GM12874 (cell line): ENCODE measurements at regions not wholly inside any gene's neighbourhood (a gene's known extent, or its start where the extent isn't known, plus 50 kb on each side); places are given as distances from the start of the nearest gene placed in this dataset.

Source experiments
- TF ChIP-seq, protein P1 (sequence below): IDR thresholded peaks from 2 replicates; pipeline ENCODE4 v1.5.1; 2011; ENCODE audit warnings: low read depth, mild to moderate bottlenecking, control low read depth, low read length, moderate library complexity; ENCODE audit not compliant: insufficient read depth

DNA sequence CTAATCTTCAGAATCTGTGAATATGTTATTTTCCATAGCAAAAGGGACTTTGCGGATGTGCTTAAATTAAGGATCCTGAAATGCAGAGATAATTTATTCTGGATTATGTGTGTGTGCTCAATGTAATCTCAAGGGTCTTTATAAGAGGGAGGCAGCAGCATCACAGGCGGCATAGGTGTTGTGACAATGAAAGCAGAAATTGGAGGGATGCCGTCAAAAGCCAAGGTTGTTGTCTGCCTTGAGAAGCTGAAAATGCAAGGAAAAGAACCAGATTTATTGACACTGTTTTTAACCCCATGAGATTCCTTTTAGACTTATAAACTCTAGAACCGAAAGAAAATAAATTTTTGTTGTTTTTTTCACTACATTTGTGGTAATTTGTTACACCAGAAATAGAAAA is 948.5 kb downstream of the TLE4 start:
- TF ChIP-seq, protein P1, sequence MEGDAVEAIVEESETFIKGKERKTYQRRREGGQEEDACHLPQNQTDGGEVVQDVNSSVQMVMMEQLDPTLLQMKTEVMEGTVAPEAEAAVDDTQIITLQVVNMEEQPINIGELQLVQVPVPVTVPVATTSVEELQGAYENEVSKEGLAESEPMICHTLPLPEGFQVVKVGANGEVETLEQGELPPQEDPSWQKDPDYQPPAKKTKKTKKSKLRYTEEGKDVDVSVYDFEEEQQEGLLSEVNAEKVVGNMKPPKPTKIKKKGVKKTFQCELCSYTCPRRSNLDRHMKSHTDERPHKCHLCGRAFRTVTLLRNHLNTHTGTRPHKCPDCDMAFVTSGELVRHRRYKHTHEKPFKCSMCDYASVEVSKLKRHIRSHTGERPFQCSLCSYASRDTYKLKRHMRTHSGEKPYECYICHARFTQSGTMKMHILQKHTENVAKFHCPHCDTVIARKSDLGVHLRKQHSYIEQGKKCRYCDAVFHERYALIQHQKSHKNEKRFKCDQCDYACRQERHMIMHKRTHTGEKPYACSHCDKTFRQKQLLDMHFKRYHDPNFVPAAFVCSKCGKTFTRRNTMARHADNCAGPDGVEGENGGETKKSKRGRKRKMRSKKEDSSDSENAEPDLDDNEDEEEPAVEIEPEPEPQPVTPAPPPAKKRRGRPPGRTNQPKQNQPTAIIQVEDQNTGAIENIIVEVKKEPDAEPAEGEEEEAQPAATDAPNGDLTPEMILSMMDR = no peak

DNA sequence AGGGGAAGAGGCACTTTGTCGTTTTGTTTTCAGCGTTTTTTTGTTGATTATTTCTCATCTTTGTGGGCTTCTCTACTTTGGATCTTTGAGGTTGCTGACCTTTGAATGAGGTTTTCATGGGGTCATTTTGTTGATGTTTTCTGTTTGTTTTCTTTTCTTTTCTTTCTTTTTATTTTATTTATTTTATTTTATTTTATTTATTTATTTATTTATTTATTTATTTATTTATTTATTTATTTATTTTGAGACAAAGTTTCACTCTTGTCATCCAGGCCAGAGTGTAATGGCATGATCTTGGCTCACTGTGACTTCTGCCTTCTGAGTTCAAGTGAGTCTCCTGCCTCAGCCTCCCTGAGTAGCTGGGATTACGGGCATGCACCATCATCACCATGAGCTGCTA is 946.7 kb downstream of the TLE4 start:
- TF ChIP-seq, protein P1 = no peak

DNA sequence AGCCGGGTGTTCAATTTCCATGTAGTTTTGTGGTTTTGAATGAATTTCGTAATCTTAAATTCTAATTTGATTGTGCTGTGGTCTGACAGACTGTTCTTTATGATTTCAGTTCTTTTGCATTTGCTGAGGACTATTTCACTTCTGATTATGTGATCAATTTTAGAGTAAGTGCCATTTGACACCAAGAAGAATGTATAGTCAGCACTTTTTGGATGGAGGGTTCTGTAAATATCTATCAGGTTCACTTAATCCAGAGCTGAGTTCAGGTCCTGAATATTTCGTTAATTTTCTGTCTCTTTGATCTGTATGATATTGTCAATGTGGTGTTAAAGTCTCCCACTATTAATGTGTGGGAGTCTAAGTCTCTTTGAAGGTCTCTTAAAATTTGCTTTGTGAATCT is 944.9 kb downstream of the TLE4 start:
- TF ChIP-seq, protein P1 = no peak

DNA sequence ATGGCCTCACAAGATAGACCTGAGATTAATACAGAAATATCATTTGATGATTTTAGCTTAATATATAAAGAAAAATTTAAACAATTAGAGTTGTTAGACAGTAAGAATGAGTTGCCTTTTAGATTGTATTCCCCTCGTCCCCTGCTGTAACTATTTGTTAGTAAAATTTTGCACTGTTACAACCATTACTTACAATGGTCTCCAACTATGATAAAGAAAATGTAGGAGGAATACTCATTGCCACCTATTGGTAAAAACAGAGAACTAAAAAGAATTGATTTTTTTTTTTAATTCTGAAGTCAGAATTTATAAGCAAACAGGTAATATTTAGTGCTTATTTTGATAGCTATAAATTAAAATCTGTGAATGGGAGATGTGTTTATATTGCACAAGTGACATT is 937.6 kb downstream of the TLE4 start:
- TF ChIP-seq, protein P1 = no peak

- TF ChIP-seq, protein P1 = no peak
These were observed 935.8 kb downstream of the TLE4 start for GRCh38 chr9:80507611-80508010.

- TF ChIP-seq, protein P1 = no peak
These were observed 933.0 kb downstream of the TLE4 start for GRCh38 chr9:80504601-80505230.

- TF ChIP-seq, protein P1 = no peak
These were observed 932.0 kb downstream of the TLE4 start for GRCh38 chr9:80503671-80504281.
